ENCODE measurements at regions not wholly inside any gene's neighbourhood (a gene's known extent, or its start where the extent isn't known, plus 50 kb on each side); places are given as distances from the start of the nearest gene placed in this dataset.

- no peak for TF ChIP-seq CTCF (IDR thresholded peaks at IDR 0.05; ENCODE audit: low read length)
- no peak for TF ChIP-seq EZH2 (IDR thresholded peaks at IDR 0.05; ENCODE audit: borderline replicate concordance, low read length)
Observed at GRCh38 chr2:160968183-160968582, 192.0 kb upstream of the TANK start.
